Bronchial epithelial cell (primary cell): ENCODE measurements at regions not wholly inside any gene's neighbourhood (a gene's known extent, or its start where the extent isn't known, plus 50 kb on each side); places are given as distances from the start of the nearest gene placed in this dataset.
A peak's percentile ranks its signal among the peaks of the same experiment; 100 is the strongest.

Source experiments
- DNase-seq: peaks from one replicate; pipeline ENCODE4 v3.0.0-alpha.2; 2010; ENCODE audit warnings: low read depth
- FAIRE-seq: peaks from 2 replicates; lab custom pipeline; 2011; peaks lifted over from hg19 to GRCh38; lab: Jason Lieb, UNC
- H3K27me3 ChIP-seq: 2 replicates; pipeline ENCODE4 v1.5.1; 2011; ENCODE audit warnings: low read length; ENCODE audit not compliant: control insufficient read depth, insufficient read depth
- H3K36me3 ChIP-seq: 2 replicates; pipeline ENCODE4 v1.5.1; 2011; ENCODE audit warnings: low read length; ENCODE audit not compliant: control insufficient read depth, insufficient read depth
- H3K4me3 ChIP-seq: 2 replicates; pipeline ENCODE4 v1.5.1; 2011; ENCODE audit warnings: mild to moderate bottlenecking, low read depth, low read length, control low read depth
- CTCF ChIP-seq: IDR thresholded peaks from 2 replicates; pipeline ENCODE4 v1.5.1; 2011; ENCODE audit warnings: mild to moderate bottlenecking, moderate library complexity, low read length, control low read depth, inconsistent platforms; ENCODE audit not compliant: insufficient read depth, severe bottlenecking

- Histone ChIP-seq H3K27me3 (no peaks in the 10 kb centered on the region), H3K4me3 (no peak overlapping the region), H3K36me3 (no peaks in the 10 kb centered on the region)
- no peak for FAIRE-seq
- DNase-seq = peak; percentile 8
- peak; percentile 28 for TF ChIP-seq CTCF
These were observed 453.8 kb upstream of the MC4R start for GRCh38 chr18:60826346-60826745.

GRCh38 chr18:60831971-60832370 lies 459.4 kb upstream of the MC4R start:
- no peak for DNase-seq
- H3K36me3 ChIP-seq = no peaks in the 10 kb centered on the region
- TF ChIP-seq CTCF = no peak

GRCh38 chr18:60838677-60839076 lies 466.1 kb upstream of the MC4R start:
- DNase-seq (peak; percentile 62), FAIRE-seq (no peak)
- no peak for TF ChIP-seq CTCF

More at GRCh38 chr18:60831971-60832370, 459.4 kb upstream of the MC4R start:
- no peak for FAIRE-seq
- Histone ChIP-seq H3K4me3 (no peak overlapping the region), H3K27me3 (no peaks in the 10 kb centered on the region)

GRCh38 chr18:60846396-60846795 lies 473.8 kb upstream of the MC4R start:
- Histone ChIP-seq H3K4me3 (no peak overlapping the region), H3K36me3 (no peaks in the 10 kb centered on the region), H3K27me3 (no peaks in the 10 kb centered on the region)
- FAIRE-seq = no peak
- no peak for DNase-seq
- no peak for TF ChIP-seq CTCF

More at GRCh38 chr18:60838677-60839076, 466.1 kb upstream of the MC4R start:
- Histone ChIP-seq H3K4me3 (no peak overlapping the region), H3K36me3 (no peaks in the 10 kb centered on the region), H3K27me3 (no peaks in the 10 kb centered on the region)

- FAIRE-seq (no peak), DNase-seq (no peak)
- Histone ChIP-seq H3K4me3 (no peak overlapping the region), H3K36me3 (no peaks in the 10 kb centered on the region), H3K27me3 (no peaks in the 10 kb centered on the region)
- TF ChIP-seq CTCF = no peak
These were observed 474.9 kb upstream of the MC4R start for GRCh38 chr18:60847517-60847916.

GRCh38 chr18:60861575-60861974 lies 471.7 kb upstream of the CDH20 start:
- FAIRE-seq (no peak), DNase-seq (no peak)
- Histone ChIP-seq H3K27me3 (no peaks in the 10 kb centered on the region), H3K36me3 (no peaks in the 10 kb centered on the region), H3K4me3 (no peak overlapping the region)
- TF ChIP-seq CTCF = no peak
